K562 (cell line): ENCODE measurements at regions not wholly inside any gene's neighbourhood (a gene's known extent, or its start where the extent isn't known, plus 50 kb on each side); places are given as distances from the start of the nearest gene placed in this dataset.

Experiments
- BMI1 ChIP-seq: fragments of 150-350 bp; IDR thresholded peaks from 2 replicates; pipeline ENCODE4 v1.6.1; 2014; ENCODE audit warnings: low read length
- CHD4 ChIP-seq: fragments of 200-600 bp; sonication (generic); IDR thresholded peaks from 3 replicates; pipeline ENCODE4 v1.6.1; 2012; ENCODE audit warnings: low read depth, mild to moderate bottlenecking, mixed read lengths, low read length, inconsistent platforms; ENCODE audit not compliant: insufficient read depth, insufficient replicate concordance, poor library complexity, severe bottlenecking
- CTBP1 ChIP-seq: fragments of 450-650 bp; IDR thresholded peaks from 2 replicates; pipeline ENCODE4 v1.6.1; 2016; ENCODE audit warnings: borderline replicate concordance
- ETV5 ChIP-seq: sonication (generic); formaldehyde crosslinking; IDR thresholded peaks from 2 replicates; pipeline ENCODE4 v1.4.0; 2020; ENCODE audit warnings: low read depth, mild to moderate bottlenecking, missing genetic modification reagents
- FOXK1 ChIP-seq: sonication (generic); formaldehyde crosslinking; IDR thresholded peaks from 2 replicates; pipeline ENCODE4 v1.8.0; 2022; ENCODE audit warnings: missing genetic modification reagents, mild to moderate bottlenecking, borderline replicate concordance
- LARP7 ChIP-seq: fragments of 450-650 bp; IDR thresholded peaks from 2 replicates; pipeline ENCODE4 v1.6.1; 2016
- NR2C1 ChIP-seq, 2 experiments: fragments of 450-650 bp; IDR thresholded peaks; 2 replicates each; pipeline ENCODE4 v1.6.1; 2017; ENCODE audit warnings: mild to moderate bottlenecking in 2 of 2, antibody characterized with exemption in 1 of 2, inconsistent platforms in 1 of 2, missing compliant biosample characterization in 1 of 2, missing genetic modification characterization in 1 of 2
- POLR2A ChIP-seq: fragments of 450-650 bp; conservative IDR thresholded peaks from 2 replicates; pipeline ENCODE4 v1.6.1; 2016
- SIX5 ChIP-seq, 2 experiments: IDR thresholded peaks; 2 replicates each; pipeline ENCODE4 v1.6.1; 2011; ENCODE audit warnings: low read length in 2 of 2, borderline replicate concordance in 1 of 2, low read depth in 1 of 2, mild to moderate bottlenecking in 1 of 2, moderate library complexity in 1 of 2; ENCODE audit not compliant: insufficient read depth in 1 of 2
- SOX6 ChIP-seq: fragments of 450-650 bp; IDR thresholded peaks from 2 replicates; pipeline ENCODE4 v1.6.1; 2014; ENCODE audit warnings: mild to moderate bottlenecking
- SRSF3 ChIP-seq: fragments of 200-400 bp; formaldehyde crosslinking; IDR thresholded peaks from 2 replicates; pipeline ENCODE4 v1.6.1; 2016; ENCODE audit warnings: mild to moderate bottlenecking, low read length, moderate library complexity; ENCODE audit not compliant: insufficient read depth
- TEAD4 ChIP-seq, 2 experiments: sonication (generic) in 1 of 2; formaldehyde crosslinking in 1 of 2; IDR thresholded peaks; 2 replicates each; pipeline versions ENCODE4 v1.6.1 to v1.8.0; 2012 to 2022; ENCODE audit warnings: borderline replicate concordance in 1 of 2, inconsistent platforms in 1 of 2, low read length in 1 of 2, mild to moderate bottlenecking in 1 of 2, missing genetic modification reagents in 1 of 2
- ZKSCAN1 ChIP-seq: fragments of 150-350 bp; IDR thresholded peaks from 2 replicates; pipeline ENCODE4 v1.6.1; 2016; ENCODE audit warnings: low read depth, low read length
- ZNF507 ChIP-seq: conservative IDR thresholded peaks from 2 replicates; pipeline ENCODE4 v1.6.1; 2017; ENCODE audit warnings: missing genetic modification characterization, missing compliant biosample characterization
- TF ChIP-seq, protein P1 (sequence below): IDR thresholded peaks from 2 replicates; pipeline ENCODE4 v1.6.1; 2016; ENCODE audit warnings: missing genetic modification characterization, missing compliant biosample characterization
- TF ChIP-seq, protein P2 (sequence below), 3 experiments: fragments of 200-800 bp in 1 of 3; sonication (Bioruptor generic) in 1 of 3; sonication (generic) in 1 of 3; formaldehyde crosslinking in 1 of 3; IDR thresholded peaks; 2 replicates each; pipeline versions ENCODE4 v1.6.1 to v1.8.0; 2016 to 2022; ENCODE audit warnings: mild to moderate bottlenecking in 2 of 3, missing compliant biosample characterization in 2 of 3, missing genetic modification characterization in 2 of 3, missing genetic modification reagents in 1 of 3
- TF ChIP-seq, protein P3 (sequence below): sonication (generic); IDR thresholded peaks from 2 replicates; pipeline ENCODE4 v1.6.1; 2016
- TF ChIP-seq, protein P4 (sequence below): fragments of 250-450 bp; sonication (Bioruptor Pico); IDR thresholded peaks from 2 replicates; pipeline ENCODE4 v1.4.0; 2020; ENCODE audit warnings: mild to moderate bottlenecking
- TF ChIP-seq, protein P5 (sequence below): sonication (generic); formaldehyde crosslinking; IDR thresholded peaks from 2 replicates; pipeline ENCODE4 v1.8.1; 2023; ENCODE audit warnings: mild to moderate bottlenecking, missing genetic modification reagents
- TF ChIP-seq, protein P6 (sequence below): sonication (generic); formaldehyde crosslinking; IDR thresholded peaks from 2 replicates; pipeline ENCODE4 v1.8.1; 2022; ENCODE audit warnings: missing genetic modification reagents

DNA sequence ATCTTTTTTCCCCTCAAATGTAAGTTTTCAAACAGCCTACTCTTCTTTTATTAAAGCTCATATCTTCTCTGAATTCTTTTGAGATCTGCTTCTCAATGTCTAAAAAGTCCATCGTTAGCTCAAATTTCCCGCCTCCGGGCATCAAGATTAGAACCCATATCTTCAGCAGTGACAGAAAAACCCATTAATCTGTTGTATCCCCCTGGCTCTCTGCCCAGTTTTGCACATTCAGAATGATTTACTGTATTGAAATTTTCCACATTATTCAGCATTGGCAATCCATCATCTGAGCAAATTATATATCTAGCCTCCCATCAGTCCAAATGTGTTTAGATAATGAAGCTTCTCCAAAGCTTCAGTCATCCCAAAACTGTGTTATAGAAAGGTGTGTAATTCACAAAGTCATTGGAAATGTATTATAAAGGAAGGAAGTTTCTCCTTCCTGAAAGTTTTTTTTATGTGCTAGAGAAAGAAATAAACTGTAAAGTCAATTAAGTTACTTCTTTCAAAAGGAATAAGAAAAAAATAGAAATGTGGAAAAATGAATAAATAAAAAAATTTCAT is 849.9 kb downstream of the MAT2B start (continued):
- TF ChIP-seq, protein P1, sequence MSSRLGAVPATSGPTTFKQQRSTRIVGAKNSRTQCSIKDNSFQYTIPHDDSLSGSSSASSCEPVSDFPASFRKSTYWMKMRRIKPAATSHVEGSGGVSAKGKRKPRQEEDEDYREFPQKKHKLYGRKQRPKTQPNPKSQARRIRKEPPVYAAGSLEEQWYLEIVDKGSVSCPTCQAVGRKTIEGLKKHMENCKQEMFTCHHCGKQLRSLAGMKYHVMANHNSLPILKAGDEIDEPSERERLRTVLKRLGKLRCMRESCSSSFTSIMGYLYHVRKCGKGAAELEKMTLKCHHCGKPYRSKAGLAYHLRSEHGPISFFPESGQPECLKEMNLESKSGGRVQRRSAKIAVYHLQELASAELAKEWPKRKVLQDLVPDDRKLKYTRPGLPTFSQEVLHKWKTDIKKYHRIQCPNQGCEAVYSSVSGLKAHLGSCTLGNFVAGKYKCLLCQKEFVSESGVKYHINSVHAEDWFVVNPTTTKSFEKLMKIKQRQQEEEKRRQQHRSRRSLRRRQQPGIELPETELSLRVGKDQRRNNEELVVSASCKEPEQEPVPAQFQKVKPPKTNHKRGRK (tag), result peak; percentile 65; the same call in 1 of the 2 replicates
- TF ChIP-seq CHD4, result no peak
- TF ChIP-seq, protein P2, sequence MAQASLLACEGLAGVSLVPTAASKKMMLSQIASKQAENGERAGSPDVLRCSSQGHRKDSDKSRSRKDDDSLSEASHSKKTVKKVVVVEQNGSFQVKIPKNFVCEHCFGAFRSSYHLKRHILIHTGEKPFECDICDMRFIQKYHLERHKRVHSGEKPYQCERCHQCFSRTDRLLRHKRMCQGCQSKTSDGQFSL (CRISPR knock-in tag; IDR thresholded peaks at IDR 0.05), result no peak
- TF ChIP-seq, protein P2 (tag; IDR thresholded peaks at IDR 0.05), result no peak
- TF ChIP-seq SOX6, result peak; percentile 64; the same call in 1 of the 2 replicates
- TF ChIP-seq LARP7, result no peak
- no peak for TF ChIP-seq ETV5
- TF ChIP-seq FOXK1 (CRISPR knock-in tag), result no peak
- 0 out of 2 replicates have a peak, but pooled peaks have one; percentile 31 for TF ChIP-seq CTBP1
- no peak for TF ChIP-seq POLR2A
- TF ChIP-seq, protein P3, sequence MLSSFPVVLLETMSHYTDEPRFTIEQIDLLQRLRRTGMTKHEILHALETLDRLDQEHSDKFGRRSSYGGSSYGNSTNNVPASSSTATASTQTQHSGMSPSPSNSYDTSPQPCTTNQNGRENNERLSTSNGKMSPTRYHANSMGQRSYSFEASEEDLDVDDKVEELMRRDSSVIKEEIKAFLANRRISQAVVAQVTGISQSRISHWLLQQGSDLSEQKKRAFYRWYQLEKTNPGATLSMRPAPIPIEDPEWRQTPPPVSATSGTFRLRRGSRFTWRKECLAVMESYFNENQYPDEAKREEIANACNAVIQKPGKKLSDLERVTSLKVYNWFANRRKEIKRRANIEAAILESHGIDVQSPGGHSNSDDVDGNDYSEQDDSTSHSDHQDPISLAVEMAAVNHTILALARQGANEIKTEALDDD, result no peak
- TF ChIP-seq, protein P4, sequence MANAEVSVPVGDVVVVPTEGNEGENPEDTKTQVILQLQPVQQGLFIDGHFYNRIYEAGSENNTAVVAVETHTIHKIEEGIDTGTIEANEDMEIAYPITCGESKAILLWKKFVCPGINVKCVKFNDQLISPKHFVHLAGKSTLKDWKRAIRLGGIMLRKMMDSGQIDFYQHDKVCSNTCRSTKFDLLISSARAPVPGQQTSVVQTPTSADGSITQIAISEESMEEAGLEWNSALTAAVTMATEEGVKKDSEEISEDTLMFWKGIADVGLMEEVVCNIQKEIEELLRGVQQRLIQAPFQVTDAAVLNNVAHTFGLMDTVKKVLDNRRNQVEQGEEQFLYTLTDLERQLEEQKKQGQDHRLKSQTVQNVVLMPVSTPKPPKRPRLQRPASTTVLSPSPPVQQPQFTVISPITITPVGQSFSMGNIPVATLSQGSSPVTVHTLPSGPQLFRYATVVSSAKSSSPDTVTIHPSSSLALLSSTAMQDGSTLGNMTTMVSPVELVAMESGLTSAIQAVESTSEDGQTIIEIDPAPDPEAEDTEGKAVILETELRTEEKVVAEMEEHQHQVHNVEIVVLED (CRISPR knock-in tag), result no peak
- TF ChIP-seq, protein P5, sequence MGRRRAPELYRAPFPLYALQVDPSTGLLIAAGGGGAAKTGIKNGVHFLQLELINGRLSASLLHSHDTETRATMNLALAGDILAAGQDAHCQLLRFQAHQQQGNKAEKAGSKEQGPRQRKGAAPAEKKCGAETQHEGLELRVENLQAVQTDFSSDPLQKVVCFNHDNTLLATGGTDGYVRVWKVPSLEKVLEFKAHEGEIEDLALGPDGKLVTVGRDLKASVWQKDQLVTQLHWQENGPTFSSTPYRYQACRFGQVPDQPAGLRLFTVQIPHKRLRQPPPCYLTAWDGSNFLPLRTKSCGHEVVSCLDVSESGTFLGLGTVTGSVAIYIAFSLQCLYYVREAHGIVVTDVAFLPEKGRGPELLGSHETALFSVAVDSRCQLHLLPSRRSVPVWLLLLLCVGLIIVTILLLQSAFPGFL (CRISPR knock-in tag), result no peak
- TF ChIP-seq, protein P6, sequence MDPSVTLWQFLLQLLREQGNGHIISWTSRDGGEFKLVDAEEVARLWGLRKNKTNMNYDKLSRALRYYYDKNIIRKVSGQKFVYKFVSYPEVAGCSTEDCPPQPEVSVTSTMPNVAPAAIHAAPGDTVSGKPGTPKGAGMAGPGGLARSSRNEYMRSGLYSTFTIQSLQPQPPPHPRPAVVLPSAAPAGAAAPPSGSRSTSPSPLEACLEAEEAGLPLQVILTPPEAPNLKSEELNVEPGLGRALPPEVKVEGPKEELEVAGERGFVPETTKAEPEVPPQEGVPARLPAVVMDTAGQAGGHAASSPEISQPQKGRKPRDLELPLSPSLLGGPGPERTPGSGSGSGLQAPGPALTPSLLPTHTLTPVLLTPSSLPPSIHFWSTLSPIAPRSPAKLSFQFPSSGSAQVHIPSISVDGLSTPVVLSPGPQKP (CRISPR knock-in tag), result no peak
- no peak for TF ChIP-seq SRSF3
- no peak for TF ChIP-seq ZKSCAN1
- TF ChIP-seq TEAD4 (IDR thresholded peaks at IDR 0.05; ENCODE audit: low read length), result peak; percentile 57
- TF ChIP-seq TEAD4 (CRISPR knock-in tag; IDR thresholded peaks at IDR 0.05; ENCODE audit: borderline replicate concordance), result no peak
- TF ChIP-seq BMI1, result no peak
- no peak for TF ChIP-seq SIX5 (IDR thresholded peaks at IDR 0.05; ENCODE audit: borderline replicate concordance in 1 of 2, insufficient read depth in 1 of 2, low read depth in 1 of 2, low read length in 2 of 2)
- TF ChIP-seq NR2C1 (IDR thresholded peaks at IDR 0.05), result no peak
- TF ChIP-seq NR2C1 (tag; IDR thresholded peaks at IDR 0.05), result 0 out of 2 replicates have a peak, but pooled peaks have one; percentile 16
- no peak for TF ChIP-seq ZNF507 (tag)
